H9 (cell line): ENCODE measurements at regions not wholly inside any gene's neighbourhood (a gene's known extent, or its start where the extent isn't known, plus 50 kb on each side); places are given as distances from the start of the nearest gene placed in this dataset.

Source experiments
- DNase-seq: peaks from one replicate; pipeline ENCODE4 v3.0.0-alpha.2; 2017
- H2AFZ ChIP-seq: one replicate; pipeline ENCODE4 v1.6.1; 2013; ENCODE audit warnings: mild to moderate bottlenecking, low read length, control low read depth, moderate library complexity
- H2AK5ac ChIP-seq: 2 replicates; pipeline ENCODE4 v1.6.1; 2013; ENCODE audit warnings: low read length, control low read depth, mixed read lengths; ENCODE audit not compliant: insufficient read length
- H2BK120ac ChIP-seq: one replicate; pipeline ENCODE4 v1.6.1; 2013; ENCODE audit warnings: low read depth, mild to moderate bottlenecking, low read length, control low read depth, inconsistent platforms; ENCODE audit not compliant: poor library complexity, severe bottlenecking
- H2BK12ac ChIP-seq: 2 replicates; pipeline ENCODE4 v1.6.1; 2013; ENCODE audit warnings: low read length, control low read depth, mixed read lengths, low read depth; ENCODE audit not compliant: insufficient read length
- H2BK15ac ChIP-seq: 2 replicates; pipeline ENCODE4 v1.6.1; 2013; ENCODE audit warnings: low read depth, low read length, control low read depth
- H2BK20ac ChIP-seq: one replicate; pipeline ENCODE4 v1.6.1; 2013; ENCODE audit warnings: low read depth, mild to moderate bottlenecking, low read length, control low read depth, inconsistent platforms; ENCODE audit not compliant: poor library complexity, severe bottlenecking
- H2BK5ac ChIP-seq: 2 replicates; pipeline ENCODE4 v1.6.1; 2013; ENCODE audit warnings: low read length, control low read depth, mixed read lengths; ENCODE audit not compliant: insufficient read length
- H3K14ac ChIP-seq: 2 replicates; pipeline ENCODE4 v1.6.1; 2013; ENCODE audit warnings: low read length, control low read depth; ENCODE audit not compliant: insufficient read depth
- H3K18ac ChIP-seq: 2 replicates; pipeline ENCODE4 v1.6.1; 2013; ENCODE audit warnings: low read depth, mild to moderate bottlenecking, mixed read lengths, low read length, control low read depth; ENCODE audit not compliant: insufficient read length
- H3K23ac ChIP-seq: 2 replicates; pipeline ENCODE4 v1.6.1; 2013; ENCODE audit warnings: low read length, control low read depth, mixed read lengths, low read depth; ENCODE audit not compliant: insufficient read length
- H3K23me2 ChIP-seq: 2 replicates; pipeline ENCODE4 v1.6.1; 2013; ENCODE audit warnings: low read depth, mild to moderate bottlenecking, mixed read lengths, low read length, control low read depth; ENCODE audit not compliant: insufficient read length, poor library complexity, severe bottlenecking
- H3K27ac ChIP-seq: 2 replicates; pipeline ENCODE4 v1.5.1; 2013; ENCODE audit warnings: low read length, control low read depth, mixed read lengths, low read depth; ENCODE audit not compliant: insufficient read length
- H3K27me3 ChIP-seq: 2 replicates; pipeline ENCODE4 v1.6.1; 2013; ENCODE audit warnings: low read length, control low read depth, inconsistent platforms; ENCODE audit not compliant: insufficient read depth
- H3K4ac ChIP-seq: 2 replicates; pipeline ENCODE4 v1.6.1; 2013; ENCODE audit warnings: low read depth, mild to moderate bottlenecking, control low read depth, inconsistent platforms, low read length, moderate library complexity
- H3K4me1 ChIP-seq: 2 replicates; pipeline ENCODE4 v1.6.1; 2013; ENCODE audit warnings: low read length, control low read depth, inconsistent platforms; ENCODE audit not compliant: insufficient read depth
- H3K4me2 ChIP-seq: 2 replicates; pipeline ENCODE4 v1.6.1; 2013; ENCODE audit warnings: low read length, control low read depth, mixed read lengths; ENCODE audit not compliant: insufficient read length, insufficient read depth
- H3K56ac ChIP-seq: 2 replicates; pipeline ENCODE4 v1.6.1; 2013; ENCODE audit warnings: low read depth, mild to moderate bottlenecking, mixed read lengths, low read length, control low read depth; ENCODE audit not compliant: insufficient read length
- H3K79me1 ChIP-seq: 2 replicates; pipeline ENCODE4 v1.6.1; 2013; ENCODE audit warnings: low read depth, mild to moderate bottlenecking, moderate library complexity, low read length, control low read depth, inconsistent platforms; ENCODE audit not compliant: insufficient read depth, poor library complexity, severe bottlenecking
- H3K79me2 ChIP-seq: 2 replicates; pipeline ENCODE4 v1.6.1; 2013; ENCODE audit warnings: low read length, control low read depth, inconsistent platforms; ENCODE audit not compliant: insufficient read depth
- H3K9ac ChIP-seq: 2 replicates; pipeline ENCODE4 v1.6.1; 2013; ENCODE audit warnings: low read length, control low read depth, mixed read lengths; ENCODE audit not compliant: insufficient read length; ENCODE audit errors: extremely low read depth
- H3K9me3 ChIP-seq: one replicate; pipeline ENCODE4 v1.6.1; 2013; ENCODE audit warnings: low read depth, low read length, inconsistent platforms; ENCODE audit not compliant: control insufficient read depth
- H3T11ph ChIP-seq: one replicate; pipeline ENCODE4 v1.6.1; 2013; ENCODE audit warnings: mild to moderate bottlenecking, low read length, control low read depth, inconsistent platforms
- H4K20me1 ChIP-seq: one replicate; pipeline ENCODE4 v1.6.1; 2013; ENCODE audit not compliant: control insufficient read depth, insufficient read length, insufficient read depth
- H4K5ac ChIP-seq: 2 replicates; pipeline ENCODE4 v1.6.1; 2013; ENCODE audit warnings: low read depth, mild to moderate bottlenecking, mixed read lengths, low read length, control low read depth; ENCODE audit not compliant: insufficient read length
- H4K8ac ChIP-seq: replicated peaks from 2 replicates; pipeline ENCODE4 v1.6.1; 2013; ENCODE audit warnings: low read length, control low read depth, mixed read lengths, low read depth; ENCODE audit not compliant: insufficient read length
- H4K91ac ChIP-seq: 2 replicates; pipeline ENCODE4 v1.6.1; 2013; ENCODE audit warnings: low read depth, mild to moderate bottlenecking, moderate library complexity, mixed read lengths, low read length, control low read depth; ENCODE audit not compliant: insufficient read length
- H3K27ac Mint-ChIP-seq, 3 experiments: 2 replicates in 2 of 3; 3 replicates in 1 of 3; pipeline ENCODE4 v1.8.0; 2020 to 2021; ENCODE audit warnings: mixed read lengths in 3 of 3, mild to moderate bottlenecking in 1 of 3, moderate library complexity in 1 of 3
- H3K27me3 Mint-ChIP-seq: 2 replicates; pipeline ENCODE4 v1.8.0; 2021; ENCODE audit warnings: low read depth, mild to moderate bottlenecking, moderate library complexity, mixed read lengths
- H3K36me3 Mint-ChIP-seq, 3 experiments: 2 replicates in 2 of 3; 3 replicates in 1 of 3; pipeline ENCODE4 v1.8.0; 2020 to 2021; ENCODE audit warnings: low read depth in 3 of 3, mixed read lengths in 3 of 3; ENCODE audit not compliant: insufficient read depth in 1 of 3
- H3K4me1 Mint-ChIP-seq, 2 experiments: 2 replicates each; pipeline ENCODE4 v1.8.0; 2020; ENCODE audit warnings: mixed read lengths in 2 of 2
- H3K4me3 Mint-ChIP-seq, 2 experiments: 2 replicates in 1 of 2; 3 replicates in 1 of 2; pipeline ENCODE4 v1.8.0; 2020 to 2021; ENCODE audit warnings: mild to moderate bottlenecking in 2 of 2, mixed read lengths in 2 of 2, moderate library complexity in 1 of 2
- H3K9me3 Mint-ChIP-seq, 2 experiments: 2 replicates in 1 of 2; 3 replicates in 1 of 2; pipeline ENCODE4 v1.8.0; 2020; ENCODE audit warnings: mild to moderate bottlenecking in 2 of 2, mixed read lengths in 2 of 2, moderate library complexity in 1 of 2
- CTCF ChIP-seq: fragments of 200-600 bp; sonication (generic); conservative IDR thresholded peaks from 3 replicates; pipeline ENCODE4 v1.8.0; 2021; ENCODE audit warnings: antibody characterized with exemption, mild to moderate bottlenecking
- WGBS: extraction: QIAGEN DNeasy Blood & Tissue Kit; methylation state at CpG from one replicate; pipeline ENCODE4 v1.1.7; 2013; ENCODE audit warnings: missing lambda C conversion rate, low lambda C conversion rate, mixed read lengths; ENCODE audit not compliant: insufficient read length; ENCODE audit errors: extremely low coverage; 5-methylcytosine and 5-hydroxymethylcytosine counted together

GRCh38 chr11:115925568-115926090 is 421.4 kb upstream of the CADM1 start:
- no peak overlapping the region for H3T11ph ChIP-seq

More at GRCh38 chr11:115925568-115926090, 421.4 kb upstream of the CADM1 start:
- Histone ChIP-seq H4K8ac (no peak overlapping the region), H3K79me1 (no peaks in the 10 kb centered on the region), H3K9ac (no peak overlapping the region), H2BK5ac (no peak overlapping the region), H3K23me2 (no peaks in the 10 kb centered on the region), H2BK120ac (no peak overlapping the region), H3K79me2 (no peaks in the 10 kb centered on the region), H4K5ac (no peak overlapping the region), H3K9me3 (no peaks in the 10 kb centered on the region), H3K23ac (no peak overlapping the region), H3K4me2 (no peak overlapping the region), H2BK12ac (no peak overlapping the region), H3K27me3 (no peaks in the 10 kb centered on the region), H3K4ac (no peak overlapping the region), H3K4me1 (peaks cover 5% of the 10 kb centered on the region; the same call in 1 of the 2 replicates), H2BK20ac (no peak overlapping the region), H4K20me1 (no peaks in the 10 kb centered on the region), H2AFZ (no peak overlapping the region), H3K27ac (no peak overlapping the region), H4K91ac (no peak overlapping the region), H3K14ac (no peak overlapping the region), H2AK5ac (no peak overlapping the region), H3K18ac (no peak overlapping the region), H3K56ac (no peak overlapping the region), H2BK15ac (no peak overlapping the region)
- TF ChIP-seq CTCF = no peak
- DNase-seq = no peak
- Mint-ChIP-seq H3K27me3 (peaks cover 62% of the 10 kb centered on the region), H3K4me1 (peaks cover 8 to 20% of the 10 kb centered on the region in 2 experiments), H3K4me3 (no peak overlapping the region), H3K9me3 (no peaks in the 10 kb centered on the region; a peak in 1 of 5 replicates), H3K36me3 (no peaks in the 10 kb centered on the region; a peak in 1 of 7 replicates), H3K27ac (no peak overlapping the region)
- no CpG with 5 or more reads among the region's 3 CpGs for WGBS
